ENCODE measurements at regions not wholly inside any gene's neighbourhood (a gene's known extent, or its start where the extent isn't known, plus 50 kb on each side); places are given as distances from the start of the nearest gene placed in this dataset.

- H3K79me2 ChIP-seq (ENCODE audit: insufficient read depth, low read length): no peaks in the 10 kb centered on the region
- no peak overlapping the region for H3K4me2 ChIP-seq (ENCODE audit: insufficient read depth, low read length)
- no peaks in the 10 kb centered on the region for H4K20me1 ChIP-seq (ENCODE audit: insufficient read depth, low read length)
- DNase-seq (no peak), ATAC-seq (ENCODE audit: insufficient read depth, low read depth) (no peak)
- H3K4me3 ChIP-seq (ENCODE audit: low read depth in 1 of 2, low read length in 2 of 2): no peak overlapping the region
- no peaks in the 10 kb centered on the region for H3K4me1 ChIP-seq (ENCODE audit: insufficient read depth, low read length)
- H3K9ac ChIP-seq (ENCODE audit: low read depth, low read length): no peak overlapping the region
- H2AFZ ChIP-seq (ENCODE audit: low read depth, low read length): no peak overlapping the region
- no peaks in the 10 kb centered on the region for H3K9me3 ChIP-seq (ENCODE audit: insufficient read depth, low read length, severe bottlenecking)
- H3K36me3 ChIP-seq (ENCODE audit: insufficient read depth, low read length): no peaks in the 10 kb centered on the region
- TF ChIP-seq EZH2 (IDR thresholded peaks at IDR 0.05; ENCODE audit: borderline replicate concordance, low read depth, low read length, severe bottlenecking) (no peak), CTCF (IDR thresholded peaks at IDR 0.05; ENCODE audit: borderline replicate concordance, extremely low read depth, low read length, poor library complexity, severe bottlenecking) (no peak)
- no peak overlapping the region for H3K27ac ChIP-seq (ENCODE audit: low read length)
- H3K27me3 ChIP-seq (ENCODE audit: insufficient read depth, low read length, poor library complexity): peaks cover 6% of the 10 kb centered on the region
These were observed 89.7 kb downstream of the HSPH1 start for GRCh38 chr13:31072041-31072440.

- Histone ChIP-seq H3K36me3 (ENCODE audit: insufficient read depth, low read length) (no peaks in the 10 kb centered on the region), H3K9ac (ENCODE audit: low read depth, low read length) (no peak overlapping the region), H3K79me2 (ENCODE audit: insufficient read depth, low read length) (no peaks in the 10 kb centered on the region), H3K27me3 (ENCODE audit: insufficient read depth, low read length, poor library complexity) (no peaks in the 10 kb centered on the region), H3K27ac (ENCODE audit: low read length) (no peak overlapping the region), H3K4me1 (ENCODE audit: insufficient read depth, low read length) (no peaks in the 10 kb centered on the region), H3K4me3 (ENCODE audit: low read depth in 1 of 2, low read length in 2 of 2) (no peak overlapping the region), H3K4me2 (ENCODE audit: insufficient read depth, low read length) (no peak overlapping the region), H4K20me1 (ENCODE audit: insufficient read depth, low read length) (no peaks in the 10 kb centered on the region), H2AFZ (ENCODE audit: low read depth, low read length) (no peak overlapping the region), H3K9me3 (ENCODE audit: insufficient read depth, low read length, severe bottlenecking) (no peaks in the 10 kb centered on the region)
- DNase-seq (no peak), ATAC-seq (ENCODE audit: insufficient read depth, low read depth) (no peak)
- TF ChIP-seq EZH2 (IDR thresholded peaks at IDR 0.05; ENCODE audit: borderline replicate concordance, low read depth, low read length, severe bottlenecking) (no peak), CTCF (IDR thresholded peaks at IDR 0.05; ENCODE audit: borderline replicate concordance, extremely low read depth, low read length, poor library complexity, severe bottlenecking) (no peak)
These were observed 91.7 kb downstream of the HSPH1 start for GRCh38 chr13:31069808-31070534.

- ATAC-seq (ENCODE audit: insufficient read depth, low read depth) (no peak), DNase-seq (no peak)
- H3K4me2 ChIP-seq (ENCODE audit: insufficient read depth, low read length): no peak overlapping the region
- H3K9ac ChIP-seq (ENCODE audit: low read depth, low read length): no peak overlapping the region
- no peaks in the 10 kb centered on the region for H4K20me1 ChIP-seq (ENCODE audit: insufficient read depth, low read length)
- no peak overlapping the region for H3K4me3 ChIP-seq (ENCODE audit: low read depth in 1 of 2, low read length in 2 of 2)
- H3K27ac ChIP-seq (ENCODE audit: low read length): no peak overlapping the region
- no peak overlapping the region for H2AFZ ChIP-seq (ENCODE audit: low read depth, low read length)
- H3K9me3 ChIP-seq (ENCODE audit: insufficient read depth, low read length, severe bottlenecking): no peaks in the 10 kb centered on the region
- H3K4me1 ChIP-seq (ENCODE audit: insufficient read depth, low read length): no peaks in the 10 kb centered on the region
- no peaks in the 10 kb centered on the region for H3K27me3 ChIP-seq (ENCODE audit: insufficient read depth, low read length, poor library complexity)
- no peaks in the 10 kb centered on the region for H3K36me3 ChIP-seq (ENCODE audit: insufficient read depth, low read length)
- no peaks in the 10 kb centered on the region for H3K79me2 ChIP-seq (ENCODE audit: insufficient read depth, low read length)
- TF ChIP-seq EZH2 (IDR thresholded peaks at IDR 0.05; ENCODE audit: borderline replicate concordance, low read depth, low read length, severe bottlenecking) (no peak), CTCF (IDR thresholded peaks at IDR 0.05; ENCODE audit: borderline replicate concordance, extremely low read depth, low read length, poor library complexity, severe bottlenecking) (no peak)
These were observed 93.6 kb downstream of the HSPH1 start for GRCh38 chr13:31068119-31068423.
